ENCODE measurements at regions not wholly inside any gene's neighbourhood (a gene's known extent, or its start where the extent isn't known, plus 50 kb on each side); places are given as distances from the start of the nearest gene placed in this dataset.
"Not testable (repeated sequence)": the region's sequence is repeated elsewhere in the genome, so short reads cannot be mapped to it uniquely, and the experiment has no call there.

GRCh38 chr21:6428498-6429092, 4092.8 kb upstream of the TPTE start:
- not testable (repeated sequence) for DNase-seq

- not testable (repeated sequence) for DNase-seq
These were observed 4091.5 kb upstream of the TPTE start for GRCh38 chr21:6429924-6430323.

GRCh38 chr21:6433149-6433548, 4088.2 kb upstream of the TPTE start:
- DNase-seq = not testable (repeated sequence)

- DNase-seq = not testable (repeated sequence)
These were observed 4085.2 kb upstream of the TPTE start for GRCh38 chr21:6436205-6436604.

GRCh38 chr21:6436971-6437833, 4084.2 kb upstream of the TPTE start:
- DNase-seq = not testable (repeated sequence)

- not testable (repeated sequence) for DNase-seq
These were observed 4083.6 kb upstream of the TPTE start for GRCh38 chr21:6437834-6438187.

- DNase-seq = not testable (repeated sequence)
These were observed 4082.3 kb upstream of the TPTE start for GRCh38 chr21:6439058-6439457.

- DNase-seq = not testable (repeated sequence)
These were observed 4066.6 kb upstream of the TPTE start for GRCh38 chr21:6454648-6455340.

GRCh38 chr21:6456011-6456661, 4065.2 kb upstream of the TPTE start:
- not testable (repeated sequence) for DNase-seq

- not testable (repeated sequence) for DNase-seq
These were observed 4061.6 kb upstream of the TPTE start for GRCh38 chr21:6459761-6460160.

- DNase-seq = not testable (repeated sequence)
These were observed 4060.0 kb upstream of the TPTE start for GRCh38 chr21:6461358-6461757.

- not testable (repeated sequence) for DNase-seq
These were observed 4057.0 kb upstream of the TPTE start for GRCh38 chr21:6464419-6464818.

GRCh38 chr21:6466081-6466698, 4055.2 kb upstream of the TPTE start:
- DNase-seq = not testable (repeated sequence)

GRCh38 chr21:6466707-6467106, 4054.7 kb upstream of the TPTE start:
- DNase-seq = not testable (repeated sequence)

GRCh38 chr21:6467189-6467774, 4054.1 kb upstream of the TPTE start:
- DNase-seq = not testable (repeated sequence)

- not testable (repeated sequence) for DNase-seq
These were observed 4053.5 kb upstream of the TPTE start for GRCh38 chr21:6467907-6468306.

- not testable (repeated sequence) for DNase-seq
These were observed 4053.0 kb upstream of the TPTE start for GRCh38 chr21:6468331-6468860.

GRCh38 chr21:6474250-6474968, 4047.0 kb upstream of the TPTE start:
- DNase-seq = not testable (repeated sequence)

GRCh38 chr21:6481116-6481515, 4040.3 kb upstream of the TPTE start:
- DNase-seq = not testable (repeated sequence)

GRCh38 chr21:6482616-6483015, 4038.8 kb upstream of the TPTE start:
- DNase-seq = not testable (repeated sequence)

GRCh38 chr21:6483645-6484044, 4037.7 kb upstream of the TPTE start:
- not testable (repeated sequence) for DNase-seq

Data from stimulated activated CD8-positive, alpha-beta memory T cell treated with anti-CD3 and anti-CD28 coated beads, Interleukin-4, amount 100 ng/mL, for 48 hours (primary cell).